SK-MEL-5 (cell line): ENCODE measurements at regions not wholly inside any gene's neighbourhood (a gene's known extent, or its start where the extent isn't known, plus 50 kb on each side); places are given as distances from the start of the nearest gene placed in this dataset.
A peak's percentile ranks its signal among the peaks of the same experiment; 100 is the strongest.

Experiments used
- DNase-seq: peaks from one replicate; pipeline ENCODE4 v3.0.0-alpha.2; 2016; ENCODE audit warnings: low read depth, low spot score
- in situ Hi-C: cut with HindIII; loops from 2 replicates; pipeline ENCODE4 v1.10.0; 2016; ENCODE audit warnings: low sequenced_read_pairs, high pct_unique_total_duplicates, low pct_unique_long_range_greater_than_20kb

- peak; percentile 34 for DNase-seq
- in situ Hi-C loops: no loop called here
Observed at GRCh38 chr12:115598871-115599811, 678.4 kb downstream of the MED13L start.

DNA sequence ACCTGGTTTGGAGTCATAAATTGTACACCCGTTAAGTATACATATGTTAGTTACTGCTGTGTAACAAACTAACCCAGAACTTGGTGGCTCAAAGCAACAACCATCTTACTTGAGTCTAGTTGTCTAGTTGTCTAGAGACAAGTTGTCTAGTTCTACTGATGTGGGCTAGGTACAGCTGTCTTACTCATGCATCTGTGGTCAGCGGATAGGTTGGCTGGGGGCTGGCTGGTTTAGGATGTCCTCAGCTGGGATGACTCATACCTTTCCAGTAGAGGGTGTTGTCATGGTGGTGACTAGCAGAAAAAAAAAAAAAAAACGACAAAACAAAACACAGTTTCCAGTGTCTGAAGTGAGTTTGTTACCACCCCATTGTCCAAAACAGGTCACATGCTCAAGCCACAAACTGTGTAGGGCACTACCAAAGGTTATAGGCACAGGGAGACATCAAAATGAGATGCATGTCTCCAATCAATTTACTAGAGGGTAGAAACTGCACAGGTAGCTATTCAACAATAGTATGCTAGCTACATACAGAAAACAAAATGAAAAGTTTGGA lies 680.3 kb downstream of the MED13L start:
- no peak for DNase-seq
- in situ Hi-C loops: no loop called here

DNA sequence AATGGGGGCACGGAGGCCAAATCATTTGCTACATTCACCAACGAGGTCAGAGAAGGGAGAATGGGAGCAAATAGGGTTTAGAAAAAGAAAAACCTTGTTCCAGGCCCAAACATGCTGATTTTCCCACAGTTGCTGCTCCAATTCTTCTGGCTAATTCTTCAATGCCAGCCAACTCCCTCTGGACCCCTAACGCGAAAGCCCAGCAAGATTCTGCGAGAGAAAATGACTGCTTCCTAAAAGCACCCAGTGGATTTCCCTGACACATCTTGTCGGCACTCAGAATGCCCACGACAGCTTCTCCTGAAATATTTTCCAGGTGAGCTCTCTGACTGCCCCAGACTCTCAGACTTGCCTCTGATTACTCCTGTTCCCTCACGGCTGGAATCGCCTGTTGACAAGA lies 689.4 kb downstream of the MED13L start:
- in situ Hi-C loops: no loop called here
- DNase-seq: no peak

GRCh38 chr12:115584156-115584555 lies 693.3 kb downstream of the MED13L start:
- DNase-seq: no peak

DNA sequence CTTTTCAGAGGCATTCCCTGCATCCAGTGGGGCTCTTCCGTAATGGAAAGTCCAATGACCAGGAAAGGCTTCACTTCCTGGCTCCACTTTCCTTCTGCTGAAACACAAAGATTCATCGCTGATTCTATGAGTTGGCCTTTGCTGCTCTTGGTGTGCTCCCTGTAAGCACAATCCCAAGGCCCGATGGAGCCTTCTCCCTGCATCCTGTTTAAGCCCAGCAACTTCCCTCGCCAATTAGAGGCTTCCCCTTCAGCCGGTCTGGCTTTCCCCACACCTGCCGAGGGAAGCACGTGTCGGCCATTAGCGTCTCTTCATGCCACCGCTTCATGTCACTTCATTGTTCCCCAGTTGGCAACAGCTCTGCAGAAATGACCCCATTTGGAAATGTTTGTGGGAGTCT lies 693.9 kb downstream of the MED13L start:
- in situ Hi-C loops: no loop called here
- DNase-seq: no peak

More at GRCh38 chr12:115584156-115584555, 693.3 kb downstream of the MED13L start:
- in situ Hi-C loops: no loop called here

DNA sequence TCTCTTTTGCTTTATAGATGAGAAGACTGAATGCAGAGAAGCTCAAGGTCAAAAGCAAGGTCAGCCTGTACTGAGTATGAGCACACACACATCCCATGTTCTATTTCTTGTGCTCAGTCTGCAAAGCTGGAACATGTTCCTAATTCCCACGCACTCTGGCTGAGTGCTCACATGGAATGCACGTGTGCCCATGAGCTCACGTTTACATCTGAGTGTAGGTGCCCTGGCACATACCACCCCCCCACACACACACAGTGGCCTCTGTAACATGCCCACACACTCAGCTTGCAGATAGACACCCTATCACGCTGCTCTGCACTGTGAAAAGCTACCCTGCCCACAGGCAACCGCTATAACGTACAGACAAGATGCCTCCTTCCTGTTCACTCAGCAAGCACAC lies 700.1 kb downstream of the MED13L start:
- DNase-seq: no peak
- in situ Hi-C loops: no loop called here

DNA sequence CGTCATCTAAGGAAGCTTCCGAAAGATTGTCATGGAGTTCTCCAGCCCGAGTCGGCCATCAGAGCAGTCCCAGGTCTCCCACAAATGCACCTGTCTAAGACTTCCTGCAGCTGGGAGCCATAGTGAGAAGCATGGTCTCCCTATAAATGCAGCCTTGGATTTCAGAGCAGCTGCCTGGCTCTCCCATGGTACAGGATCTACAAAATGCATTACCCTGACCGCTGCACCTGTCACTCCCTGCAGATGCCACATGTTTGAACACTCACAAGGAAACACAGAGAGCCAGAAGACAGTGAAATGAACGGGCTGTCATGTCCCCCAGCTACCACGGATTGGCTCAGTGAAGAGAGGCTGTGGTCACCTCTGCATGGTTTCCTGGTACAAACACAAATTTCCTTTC lies 702.7 kb downstream of the MED13L start:
- DNase-seq: no peak
- in situ Hi-C loops: no loop called here

DNA sequence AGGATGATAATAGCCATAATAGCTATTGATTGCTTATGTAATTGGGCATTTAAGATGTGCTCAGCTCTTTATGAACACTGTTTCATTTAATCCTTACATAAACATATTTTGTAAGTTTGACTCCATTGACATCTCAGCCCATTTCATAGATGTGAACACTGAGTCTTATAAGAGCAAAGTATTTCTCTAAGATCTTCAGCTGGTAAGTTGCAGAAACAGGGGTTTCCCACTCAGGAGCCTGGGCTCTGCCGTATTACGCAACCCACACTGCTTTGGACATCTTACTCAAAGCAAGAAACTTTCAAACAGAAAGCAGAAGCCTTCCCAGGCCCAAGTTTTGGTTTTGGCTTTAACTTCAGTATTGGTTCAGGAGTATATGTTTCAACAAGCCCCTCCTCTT lies 705.1 kb downstream of the MED13L start:
- in situ Hi-C loops: no loop called here
- DNase-seq: no peak

- no peak for DNase-seq
- in situ Hi-C loops: no loop called here
Observed at GRCh38 chr12:115571446-115571845, 706.0 kb downstream of the MED13L start.

DNA sequence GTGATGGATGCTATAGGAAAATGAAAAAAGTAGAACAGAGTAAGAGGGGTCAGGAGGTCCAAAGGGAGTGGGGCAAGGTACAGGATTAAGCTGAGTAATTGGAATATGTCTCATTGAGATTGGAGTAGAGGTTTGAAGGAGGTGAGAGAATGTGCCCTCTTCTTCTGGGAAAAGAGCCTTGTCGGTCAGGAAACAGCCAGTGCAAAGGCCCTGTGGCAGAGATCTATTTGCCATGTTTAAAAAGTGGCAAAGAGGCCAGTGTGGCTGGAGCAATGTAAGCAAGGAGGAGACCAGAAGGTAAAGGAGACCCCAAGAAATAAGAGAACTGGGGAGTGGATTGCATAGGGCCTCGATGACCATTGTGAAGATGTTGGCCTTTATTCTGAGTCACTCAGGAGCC lies 706.5 kb downstream of the MED13L start:
- no peak for DNase-seq
- in situ Hi-C loops: no loop called here

- in situ Hi-C loops: no loop called here
- no peak for DNase-seq
Observed at GRCh38 chr12:115570069-115570777, 707.3 kb downstream of the MED13L start.

DNA sequence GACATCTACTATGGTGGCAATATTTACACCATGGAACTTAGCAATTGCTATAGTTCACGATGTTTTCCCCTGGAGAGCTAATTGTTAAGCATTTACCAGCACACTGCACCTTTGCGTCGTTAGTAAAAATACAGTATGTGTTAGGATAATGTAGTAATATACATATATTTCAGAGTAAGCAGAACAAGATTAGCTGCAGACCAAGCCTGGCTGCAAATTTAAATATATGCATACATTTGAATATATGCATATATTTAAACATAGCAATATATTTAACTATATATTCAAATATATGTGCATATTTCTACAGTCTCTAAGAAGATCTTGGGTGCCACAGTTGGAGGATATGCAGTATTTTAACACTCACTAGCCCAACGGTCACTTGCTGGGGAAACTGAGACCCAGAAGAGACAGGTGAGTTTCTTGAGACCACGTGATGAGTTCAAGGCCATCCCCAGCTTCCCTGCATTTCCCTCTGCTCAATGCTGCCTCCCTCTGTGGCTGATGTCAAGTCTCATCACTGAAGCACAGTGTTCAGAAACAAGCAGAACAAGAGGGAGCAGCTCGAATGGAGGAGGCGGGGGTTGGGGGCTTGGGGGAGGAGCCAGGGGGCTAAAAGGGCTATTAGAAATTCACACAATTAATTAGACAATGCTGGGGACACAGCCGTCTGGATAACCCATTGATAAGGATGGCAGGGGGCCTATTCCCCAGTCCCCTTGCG lies 708.0 kb downstream of the MED13L start:
- in situ Hi-C loops: no loop called here
- DNase-seq: no peak

DNA sequence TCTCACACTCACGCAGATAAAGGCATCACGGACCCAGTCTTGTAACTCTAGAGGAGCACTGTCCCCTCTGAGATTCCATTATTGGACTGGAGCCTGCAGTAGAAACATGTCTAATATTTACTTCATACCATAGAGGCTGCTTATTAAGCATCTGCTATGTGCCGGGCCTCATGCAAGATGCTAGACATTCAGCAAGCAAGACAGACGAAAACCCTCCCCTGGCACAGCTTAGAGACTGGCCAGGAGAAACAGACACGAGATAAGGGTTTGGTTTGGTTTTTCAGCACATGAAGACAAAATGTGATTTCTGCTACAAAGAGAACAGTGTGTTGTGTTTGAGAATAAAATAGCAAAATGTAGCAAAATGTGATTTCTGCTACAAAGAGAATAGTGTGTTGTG lies 719.2 kb downstream of the MED13L start:
- in situ Hi-C loops: no loop called here
- no peak for DNase-seq

DNA sequence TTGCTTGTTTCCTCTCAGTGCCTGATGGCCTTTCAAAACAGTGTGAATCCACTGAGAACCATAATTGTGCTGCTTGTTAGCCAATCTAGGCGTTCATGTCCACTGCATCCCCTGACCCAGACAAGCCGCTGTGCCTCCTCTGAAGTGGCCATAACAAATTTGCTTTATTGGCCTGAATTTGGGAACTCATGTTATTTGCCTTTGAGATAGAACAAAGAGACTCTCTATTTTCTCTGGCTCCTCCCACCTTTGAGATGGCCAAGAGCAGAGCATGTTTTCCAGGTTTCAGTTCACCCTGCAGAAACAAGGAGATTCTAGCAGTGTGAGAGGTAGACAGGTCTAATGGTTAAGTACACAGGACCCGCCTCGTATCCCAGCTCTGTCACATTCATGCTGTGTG lies 723.9 kb downstream of the MED13L start:
- in situ Hi-C loops: no loop called here
- DNase-seq: no peak

GRCh38 chr12:115543269-115543668 lies 734.2 kb downstream of the MED13L start:
- no peak for DNase-seq
- in situ Hi-C loops: no loop called here

GRCh38 chr12:115542656-115543055 lies 734.8 kb downstream of the MED13L start:
- peak; percentile 26 for DNase-seq
- in situ Hi-C loops: no loop called here

- peak; percentile 60 for DNase-seq
- in situ Hi-C loops: no loop called here
Observed at GRCh38 chr12:115541891-115542421, 735.5 kb downstream of the MED13L start.

- DNase-seq: no peak
Observed at GRCh38 chr12:115528466-115528865, 749.0 kb downstream of the MED13L start.

More at GRCh38 chr12:115528466-115528865, 749.0 kb downstream of the MED13L start:
- in situ Hi-C loops: no loop called here
